Subcutaneous abdominal adipose tissue (tissue), 5 donors: ENCODE measurements at regions not wholly inside any gene's neighbourhood (a gene's known extent, or its start where the extent isn't known, plus 50 kb on each side); places are given as distances from the start of the nearest gene placed in this dataset.
"Not testable (repeated sequence)": the region's sequence is repeated elsewhere in the genome, so short reads cannot be mapped to it uniquely, and the experiment has no call there.

ENCODE experiments used
- H3K27ac ChIP-seq: one replicate; pipeline ENCODE4 v1.7.0; 2013; ENCODE audit warnings: low read depth, mild to moderate bottlenecking, inconsistent platforms, low read length, moderate library complexity
- H3K27me3 ChIP-seq, 5 donors: one replicate each; pipeline ENCODE4 v1.7.0; 2013; ENCODE audit warnings: low read length in 5 of 5, inconsistent platforms in 1 of 5; ENCODE audit not compliant: control insufficient read depth in 5 of 5, insufficient read depth in 4 of 5
- H3K36me3 ChIP-seq, 5 donors: one replicate each; pipeline ENCODE4 v1.7.0; 2013; ENCODE audit warnings: low read length in 5 of 5; ENCODE audit not compliant: control insufficient read depth in 5 of 5, insufficient read depth in 5 of 5
- H3K4me1 ChIP-seq, 5 donors: one replicate each; pipeline ENCODE4 v1.7.0; 2013; ENCODE audit warnings: low read length in 5 of 5, mild to moderate bottlenecking in 3 of 5, moderate library complexity in 1 of 5; ENCODE audit not compliant: control insufficient read depth in 5 of 5, insufficient read depth in 5 of 5
- H3K4me3 ChIP-seq, 5 donors: one replicate each; pipeline ENCODE4 v1.7.0; 2013; ENCODE audit warnings: low read length in 5 of 5, low read depth in 1 of 5
- H3K9ac ChIP-seq, 5 donors: one replicate each; pipeline ENCODE4 v1.7.0; 2013; ENCODE audit warnings: low read length in 5 of 5, mild to moderate bottlenecking in 4 of 5, moderate library complexity in 3 of 5
- H3K9me3 ChIP-seq, 5 donors: one replicate each; pipeline ENCODE4 v1.7.0; 2013; ENCODE audit warnings: low read length in 5 of 5; ENCODE audit not compliant: control insufficient read depth in 5 of 5
- donor health status: healthy.
- donor health status: healthy.
- donor health status: healthy.
- donor health status: healthy.
- donor health status: healthy.

DNA sequence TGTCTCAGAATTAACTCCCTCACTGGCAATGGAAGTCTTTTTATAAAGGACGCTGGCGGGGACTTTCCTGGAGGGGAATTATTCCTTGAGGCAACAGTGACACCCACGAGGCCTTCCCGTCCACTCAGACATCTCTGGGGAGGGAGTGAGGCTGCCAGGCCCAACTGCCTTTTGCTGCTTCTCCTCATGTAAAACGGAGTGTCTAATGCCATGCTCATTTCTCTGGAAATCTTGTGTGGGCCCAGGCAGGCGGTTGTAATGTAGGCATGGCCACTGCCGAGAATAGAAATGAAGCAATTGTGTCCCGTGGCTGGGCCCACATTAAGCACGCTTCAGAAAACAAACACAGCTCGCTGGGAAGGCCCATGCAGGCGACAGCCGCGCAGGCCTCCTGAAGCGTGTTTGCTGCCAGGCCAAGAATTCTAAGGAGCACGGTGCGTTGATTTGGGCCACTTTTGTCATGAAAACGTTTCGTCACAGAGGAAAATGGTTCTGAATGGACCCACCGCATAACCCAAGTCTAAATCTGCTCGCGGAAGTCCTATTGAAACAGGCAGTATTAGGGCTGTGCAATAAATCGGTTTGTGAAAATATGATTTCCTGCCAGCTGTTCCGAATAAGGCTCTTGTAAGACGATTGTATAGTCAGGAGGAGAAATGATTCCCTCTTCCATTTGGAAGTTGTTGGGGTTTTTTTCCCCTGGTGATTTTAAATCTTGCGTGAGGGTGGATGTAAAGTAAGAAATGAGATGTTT, 104.2 kb upstream of the CHST15 start:
- Histone ChIP-seq H3K27me3 (no peaks in the 10 kb centered on the region), H3K36me3 (no peaks in the 10 kb centered on the region), H3K4me3 (no peak overlapping the region), H3K27ac (peak overlapping the region; percentile 44), H3K9ac (peak overlapping the region in 2 of 5 donors; percentile 14 to 16), H3K4me1 (peaks cover 0 to 17% (median 3%) of the 10 kb centered on the region in 5 donors), H3K9me3 (no peaks in the 10 kb centered on the region)

DNA sequence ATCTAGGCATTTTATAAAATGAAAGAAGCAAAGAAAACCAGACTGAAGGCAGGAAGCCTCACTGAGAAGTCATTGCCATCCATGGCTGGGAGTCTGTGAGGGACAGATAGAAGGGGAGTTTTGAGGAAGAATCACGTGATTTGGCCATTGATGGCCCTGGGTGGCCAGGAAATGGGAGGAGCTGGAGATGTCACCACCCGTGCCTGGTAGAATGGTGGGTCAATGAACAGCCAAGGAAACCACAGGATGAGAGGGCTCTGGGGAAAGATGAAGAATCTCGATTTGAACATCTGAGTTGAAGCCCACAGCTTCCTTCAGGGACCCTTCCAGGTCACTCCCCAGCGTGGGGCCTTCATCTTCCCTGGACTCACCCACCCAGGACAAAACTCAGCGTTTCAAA, 103.3 kb upstream of the CHST15 start:
- H3K4me3 ChIP-seq: no peak overlapping the region
- peak overlapping the region; percentile 44 for H3K27ac ChIP-seq
- H3K9ac ChIP-seq: no peak overlapping the region
- peaks cover 0 to 17% (median 3%) of the 10 kb centered on the region in 5 donors for H3K4me1 ChIP-seq
- H3K36me3 ChIP-seq: no peaks in the 10 kb centered on the region
- no peaks in the 10 kb centered on the region for H3K9me3 ChIP-seq
- no peaks in the 10 kb centered on the region for H3K27me3 ChIP-seq

DNA sequence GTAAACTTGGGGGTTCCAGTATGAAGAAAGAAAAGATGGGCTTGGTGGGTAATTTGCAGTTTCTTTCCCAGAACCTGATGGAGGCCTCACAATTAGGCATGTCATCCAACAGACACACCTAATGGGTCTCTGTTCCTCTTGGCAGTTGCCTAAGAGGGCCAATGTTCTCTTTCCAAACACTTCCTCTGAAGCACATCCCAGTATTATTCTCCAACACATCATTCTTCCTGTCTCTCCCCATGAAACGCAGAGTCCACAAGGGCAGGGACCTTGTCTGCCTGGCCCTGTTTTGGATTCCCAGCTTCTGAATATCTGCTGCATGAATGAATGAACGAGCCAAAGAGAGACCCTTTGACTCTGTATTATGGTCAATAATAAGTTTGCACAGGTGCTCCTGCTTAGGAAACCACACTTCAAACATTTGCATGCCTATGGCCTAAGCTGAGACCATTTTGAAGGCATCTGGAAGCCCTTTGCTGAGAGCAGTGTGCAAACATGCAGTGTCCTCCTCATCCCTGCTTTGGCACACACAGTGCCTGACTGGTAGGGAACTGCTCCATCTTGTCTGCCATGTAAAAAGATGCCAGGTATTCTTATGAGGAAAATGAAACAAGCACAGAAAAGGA, 100.9 kb upstream of the CHST15 start:
- H3K27me3 ChIP-seq: no peaks in the 10 kb centered on the region
- peaks cover 0 to 17% (median 3%) of the 10 kb centered on the region in 5 donors for H3K4me1 ChIP-seq
- H3K27ac ChIP-seq: no peak overlapping the region
- H3K4me3 ChIP-seq: no peak overlapping the region
- H3K9me3 ChIP-seq: no peaks in the 10 kb centered on the region
- no peak overlapping the region for H3K9ac ChIP-seq
- H3K36me3 ChIP-seq: no peaks in the 10 kb centered on the region

DNA sequence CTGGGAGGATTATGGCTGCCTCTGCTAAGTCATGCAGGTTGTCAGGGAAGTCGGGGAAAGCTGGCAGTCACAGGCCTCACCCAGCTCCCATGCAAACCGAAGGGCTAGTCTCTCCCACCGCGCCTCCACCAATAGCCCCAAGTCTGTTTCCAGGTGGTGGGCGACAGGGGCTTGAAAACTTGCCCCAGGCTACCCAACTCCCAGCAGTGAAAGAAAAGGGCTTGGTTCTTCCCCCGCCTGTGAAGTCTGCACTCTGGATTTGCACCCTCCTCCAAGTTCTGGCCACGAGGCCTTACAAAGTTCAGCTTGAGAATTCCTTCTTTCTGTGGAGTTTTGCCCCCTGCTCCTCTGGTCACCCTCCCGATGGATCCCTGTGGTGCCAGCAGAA, 99.9 kb upstream of the CHST15 start:
- H3K9me3 ChIP-seq: no peaks in the 10 kb centered on the region
- H3K9ac ChIP-seq: no peak overlapping the region

DNA sequence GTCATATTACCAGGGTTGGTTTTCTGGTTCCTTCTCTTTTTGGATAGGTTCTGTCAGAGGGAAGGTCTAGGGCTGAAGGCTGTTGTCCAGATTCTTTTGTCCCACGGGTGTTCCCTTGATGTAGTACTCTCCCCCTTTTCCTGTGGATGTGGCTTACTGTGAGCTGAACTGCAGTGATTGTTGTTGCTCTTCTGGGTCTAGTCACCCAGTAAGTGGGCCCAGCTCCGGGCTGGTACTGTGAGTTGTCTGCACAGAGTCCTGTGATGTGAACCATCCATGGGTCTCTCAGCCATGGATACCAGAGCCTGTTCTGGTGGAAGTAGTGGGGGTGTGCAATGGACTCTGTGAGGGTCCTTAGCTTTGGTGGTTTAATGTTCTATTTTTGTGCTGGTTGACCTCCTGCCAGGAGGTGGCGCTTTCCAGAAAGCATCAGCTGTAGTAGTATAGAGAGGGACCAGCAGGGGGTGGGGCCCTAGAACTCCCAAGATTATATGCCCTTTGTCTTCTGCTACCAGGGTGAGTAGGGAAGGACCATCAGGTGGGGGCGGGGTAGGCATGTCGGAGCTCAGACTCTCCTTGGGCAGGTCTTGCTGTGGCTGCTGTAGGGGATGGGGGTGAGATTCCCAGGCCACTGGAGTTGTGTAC, 99.4 kb upstream of the CHST15 start:
- not testable (repeated sequence) for H3K4me3 ChIP-seq, H3K9me3 ChIP-seq, H3K9ac ChIP-seq, H3K27ac ChIP-seq, H3K27me3 ChIP-seq, H3K36me3 ChIP-seq
- H3K4me1 ChIP-seq: peaks cover 0 to 14% (median 3%) of the 10 kb centered on the region in 5 donors

More for the DNA sequence above, 99.9 kb upstream of the CHST15 start:
- Histone ChIP-seq H3K27ac (no peak overlapping the region), H3K4me1 (peaks cover 0 to 17% (median 3%) of the 10 kb centered on the region in 5 donors), H3K27me3 (no peaks in the 10 kb centered on the region), H3K36me3 (no peaks in the 10 kb centered on the region), H3K4me3 (no peak overlapping the region)

DNA sequence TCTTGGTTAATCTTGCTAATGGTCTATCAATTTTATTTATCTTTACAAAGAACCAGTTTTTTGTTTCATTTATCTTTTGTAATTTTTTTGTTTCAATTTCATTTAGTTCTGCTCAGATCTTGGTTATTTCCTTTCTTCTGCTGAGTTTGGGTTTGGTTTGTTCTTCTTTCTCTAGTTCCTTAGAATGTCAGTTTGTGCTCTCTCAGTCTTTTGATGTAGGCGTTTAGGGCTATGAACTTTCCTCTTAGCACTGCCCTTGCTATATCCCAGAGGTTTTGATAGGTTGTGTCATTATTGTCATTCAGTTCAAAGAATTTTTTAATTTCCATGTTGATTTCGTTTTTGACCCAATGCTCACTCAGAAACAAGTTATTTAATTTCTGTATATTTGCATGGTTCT, 97.1 kb upstream of the CHST15 start:
- not testable (repeated sequence) for H3K9me3 ChIP-seq, H3K9ac ChIP-seq, H3K36me3 ChIP-seq, H3K27me3 ChIP-seq, H3K4me1 ChIP-seq, H3K4me3 ChIP-seq, H3K27ac ChIP-seq

DNA sequence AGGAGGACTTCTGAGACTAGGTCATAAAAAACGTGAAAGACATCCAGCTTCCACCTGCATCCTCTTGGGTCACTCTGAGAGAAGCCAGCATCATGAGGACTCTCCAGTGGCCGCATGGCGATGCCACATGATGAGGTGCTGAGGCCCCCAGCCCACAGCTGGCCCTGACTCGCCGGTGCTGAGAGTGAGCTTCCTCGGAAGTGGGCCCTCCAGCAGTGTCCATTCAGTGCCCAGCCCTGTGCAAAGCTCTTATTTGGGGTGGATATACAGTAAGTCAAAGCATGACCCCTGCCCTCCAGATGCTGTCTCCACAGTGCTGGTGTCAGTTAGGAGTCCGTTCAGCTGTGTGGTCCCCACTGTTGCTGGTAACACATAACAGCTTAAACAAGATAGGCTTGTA, 93.6 kb upstream of the CHST15 start:
- no peak overlapping the region for H3K27ac ChIP-seq
- H3K27me3 ChIP-seq: no peaks in the 10 kb centered on the region
- no peaks in the 10 kb centered on the region for H3K4me1 ChIP-seq
- H3K9me3 ChIP-seq: no peaks in the 10 kb centered on the region
- H3K36me3 ChIP-seq: no peaks in the 10 kb centered on the region
- H3K9ac ChIP-seq: no peak overlapping the region
- H3K4me3 ChIP-seq: no peak overlapping the region

DNA sequence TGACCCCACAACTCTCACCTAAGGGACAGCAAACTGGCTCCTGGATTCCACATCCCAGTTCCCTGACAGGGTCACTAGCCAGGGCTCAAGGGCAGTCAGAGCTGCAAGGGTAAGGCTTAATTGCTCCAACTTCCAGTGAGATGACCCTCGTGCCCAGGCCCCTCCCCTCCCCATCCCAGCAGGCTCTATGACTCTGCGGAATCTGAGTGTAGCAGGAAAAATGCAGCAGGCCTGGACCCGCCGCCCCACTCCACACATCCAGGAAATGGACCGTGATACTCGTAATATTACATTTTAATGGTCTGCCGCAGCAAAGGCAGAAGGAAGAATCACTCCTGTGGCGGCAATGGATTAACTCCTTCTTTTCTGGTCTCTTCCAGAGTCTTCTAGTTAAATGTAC, 91.7 kb upstream of the CHST15 start:
- no peaks in the 10 kb centered on the region for H3K9me3 ChIP-seq
- H3K27ac ChIP-seq: no peak overlapping the region
- no peaks in the 10 kb centered on the region for H3K36me3 ChIP-seq
- H3K27me3 ChIP-seq: no peaks in the 10 kb centered on the region
- H3K9ac ChIP-seq: no peak overlapping the region
- H3K4me1 ChIP-seq: no peaks in the 10 kb centered on the region
- no peak overlapping the region for H3K4me3 ChIP-seq

DNA sequence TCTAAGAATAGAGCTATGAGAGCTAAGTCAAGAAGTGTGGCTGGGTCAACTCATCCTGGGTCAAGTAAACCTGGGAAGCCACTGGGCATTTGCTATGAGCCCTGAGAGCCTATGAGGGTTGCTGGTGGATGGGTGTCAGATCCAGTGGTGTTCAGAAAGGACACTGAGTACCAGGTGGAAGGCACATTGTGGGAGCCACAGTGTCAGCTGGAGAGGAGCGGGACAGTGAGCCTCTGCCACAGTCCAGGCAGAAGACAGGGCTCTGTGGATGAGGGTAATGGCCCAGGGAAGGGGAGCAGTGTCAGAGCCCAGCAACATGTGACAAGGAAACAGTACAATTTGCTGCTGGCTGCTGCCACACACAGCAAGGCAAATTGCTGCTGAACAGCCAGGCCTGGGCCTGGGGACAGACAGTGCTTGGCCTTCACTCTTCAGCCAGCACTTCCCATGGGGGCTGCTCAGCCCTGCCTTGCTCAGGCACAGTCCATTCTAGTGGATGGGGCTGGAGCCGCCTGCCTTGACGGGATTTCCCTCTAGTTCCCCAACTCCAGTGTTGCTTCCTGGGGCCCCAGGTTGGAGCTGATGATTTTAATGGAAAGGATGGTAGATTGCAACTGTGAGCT, 90.9 kb upstream of the CHST15 start:
- Histone ChIP-seq H3K27me3 (no peaks in the 10 kb centered on the region), H3K9ac (no peak overlapping the region), H3K36me3 (no peaks in the 10 kb centered on the region), H3K4me1 (no peaks in the 10 kb centered on the region), H3K4me3 (no peak overlapping the region), H3K9me3 (no peaks in the 10 kb centered on the region), H3K27ac (no peak overlapping the region)

DNA sequence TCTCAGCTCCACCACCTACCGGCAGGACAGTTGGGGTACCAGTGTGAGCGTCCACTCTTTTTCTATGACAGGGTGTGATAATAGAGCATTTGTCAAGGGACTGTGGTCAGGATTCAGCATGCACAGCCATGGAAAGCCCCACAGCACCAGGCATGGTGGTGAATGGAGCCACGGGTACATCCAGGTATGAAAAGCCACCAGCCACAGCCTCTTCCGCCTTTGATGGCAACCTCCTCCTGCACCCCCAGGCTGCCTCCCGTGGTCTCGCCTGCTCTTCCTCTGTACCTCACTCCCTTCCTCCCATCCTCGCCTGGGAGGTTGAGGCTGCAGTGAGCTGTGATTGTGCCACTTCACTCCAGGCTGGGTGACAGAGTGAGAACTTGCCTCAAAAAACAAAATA, 90.2 kb upstream of the CHST15 start:
- Histone ChIP-seq H3K9me3 (no peaks in the 10 kb centered on the region), H3K36me3 (no peaks in the 10 kb centered on the region), H3K4me1 (no peaks in the 10 kb centered on the region), H3K4me3 (no peak overlapping the region), H3K9ac (no peak overlapping the region), H3K27ac (no peak overlapping the region), H3K27me3 (no peaks in the 10 kb centered on the region)
